ENCODE measurements at regions not wholly inside any gene's neighbourhood (a gene's known extent, or its start where the extent isn't known, plus 50 kb on each side); places are given as distances from the start of the nearest gene placed in this dataset.

DNA sequence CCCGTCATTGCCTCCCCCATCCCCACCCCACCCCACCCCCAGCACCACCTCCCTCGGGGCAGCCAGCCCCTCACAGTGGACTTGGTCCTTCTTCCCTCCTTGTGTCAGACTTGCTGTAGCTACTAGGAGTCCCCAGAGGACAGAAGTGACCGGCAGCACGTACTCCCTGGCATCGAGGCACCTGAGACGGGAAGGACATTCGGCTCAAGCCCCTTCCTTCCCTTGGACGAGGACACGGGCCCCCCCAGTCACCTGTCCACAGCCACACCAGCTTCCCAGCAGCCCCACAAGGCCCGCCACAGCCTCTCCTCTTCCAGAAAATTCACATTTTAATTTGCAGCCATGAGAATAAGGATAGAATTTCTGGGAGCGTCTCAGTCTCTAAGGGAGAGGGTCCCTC lies 267.8 kb upstream of the SHH start:
- TF ChIP-seq, protein P1, sequence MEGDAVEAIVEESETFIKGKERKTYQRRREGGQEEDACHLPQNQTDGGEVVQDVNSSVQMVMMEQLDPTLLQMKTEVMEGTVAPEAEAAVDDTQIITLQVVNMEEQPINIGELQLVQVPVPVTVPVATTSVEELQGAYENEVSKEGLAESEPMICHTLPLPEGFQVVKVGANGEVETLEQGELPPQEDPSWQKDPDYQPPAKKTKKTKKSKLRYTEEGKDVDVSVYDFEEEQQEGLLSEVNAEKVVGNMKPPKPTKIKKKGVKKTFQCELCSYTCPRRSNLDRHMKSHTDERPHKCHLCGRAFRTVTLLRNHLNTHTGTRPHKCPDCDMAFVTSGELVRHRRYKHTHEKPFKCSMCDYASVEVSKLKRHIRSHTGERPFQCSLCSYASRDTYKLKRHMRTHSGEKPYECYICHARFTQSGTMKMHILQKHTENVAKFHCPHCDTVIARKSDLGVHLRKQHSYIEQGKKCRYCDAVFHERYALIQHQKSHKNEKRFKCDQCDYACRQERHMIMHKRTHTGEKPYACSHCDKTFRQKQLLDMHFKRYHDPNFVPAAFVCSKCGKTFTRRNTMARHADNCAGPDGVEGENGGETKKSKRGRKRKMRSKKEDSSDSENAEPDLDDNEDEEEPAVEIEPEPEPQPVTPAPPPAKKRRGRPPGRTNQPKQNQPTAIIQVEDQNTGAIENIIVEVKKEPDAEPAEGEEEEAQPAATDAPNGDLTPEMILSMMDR (conservative IDR thresholded peaks at IDR 0.05), result no peak
- no peak for TF ChIP-seq ZFX (IDR thresholded peaks at IDR 0.05)

All from C4-2B (cell line).